CD14-positive monocyte (primary cell): ENCODE measurements at regions not wholly inside any gene's neighbourhood (a gene's known extent, or its start where the extent isn't known, plus 50 kb on each side); places are given as distances from the start of the nearest gene placed in this dataset.

Source experiments
- DNase-seq, 3 donors: peaks; one replicate each; pipeline ENCODE4 v3.0.0-alpha.2; 2011 to 2022
- H2AFZ ChIP-seq: 2 replicates; pipeline ENCODE4 v1.6.0; 2012; ENCODE audit warnings: mild to moderate bottlenecking, low read depth, low read length, inconsistent platforms; ENCODE audit not compliant: insufficient read depth, poor library complexity, severe bottlenecking
- H3K27ac ChIP-seq, 2 donors: 1 replicate in 1 of 2; 2 replicates in 1 of 2; pipeline ENCODE4 v1.5.1; 2012 to 2013; ENCODE audit warnings: low read length in 2 of 2, control low read depth in 1 of 2, inconsistent platforms in 1 of 2, low read depth in 1 of 2, mild to moderate bottlenecking in 1 of 2
- H3K27me3 ChIP-seq, 2 donors: one replicate each; pipeline versions ENCODE4 v1.6.0 to v1.6.1; 2011 to 2013; ENCODE audit warnings: low read length in 2 of 2; ENCODE audit not compliant: control insufficient read depth in 2 of 2, insufficient read depth in 2 of 2
- H3K36me3 ChIP-seq, 2 donors: replicated peaks in 1 of 2; 1 replicate in 1 of 2; 2 replicates in 1 of 2; pipeline versions ENCODE4 v1.5.1 to v1.6.1; 2012 to 2013; ENCODE audit warnings: low read length in 2 of 2, control low read depth in 1 of 2, inconsistent platforms in 1 of 2, mild to moderate bottlenecking in 1 of 2; ENCODE audit not compliant: insufficient read depth in 2 of 2, control insufficient read depth in 1 of 2
- H3K4me1 ChIP-seq, 2 donors: 1 replicate in 1 of 2; 2 replicates in 1 of 2; pipeline versions ENCODE4 v1.5.1 to v1.6.1; 2012 to 2013; ENCODE audit warnings: low read length in 2 of 2, control low read depth in 1 of 2, inconsistent platforms in 1 of 2, mild to moderate bottlenecking in 1 of 2, moderate library complexity in 1 of 2; ENCODE audit not compliant: insufficient read depth in 2 of 2, control insufficient read depth in 1 of 2
- H3K4me2 ChIP-seq: replicated peaks from 2 replicates; pipeline ENCODE3; 2012; ENCODE audit warnings: low read length, moderate library complexity, mild to moderate bottlenecking; ENCODE audit not compliant: poor library complexity, severe bottlenecking; ENCODE audit errors: extremely low read depth
- H3K4me3 ChIP-seq, 3 experiments: fragments of 200-600 bp in 1 of 3; sonication (generic) in 1 of 3; replicated peaks in 1 of 3; 1 replicate in 2 of 3; 2 replicates in 1 of 3; pipeline ENCODE4 v1.5.1; 2011 to 2013; ENCODE audit warnings: low read length in 3 of 3, mild to moderate bottlenecking in 3 of 3, control low read depth in 2 of 3, low read depth in 2 of 3, inconsistent platforms in 1 of 3, moderate library complexity in 1 of 3
- H3K79me2 ChIP-seq: 2 replicates; pipeline ENCODE4 v1.6.0; 2012; ENCODE audit warnings: mild to moderate bottlenecking, control low read depth, inconsistent platforms, low read length, moderate library complexity; ENCODE audit not compliant: insufficient read depth
- H3K9ac ChIP-seq: 2 replicates; pipeline ENCODE4 v1.6.0; 2017; ENCODE audit warnings: low read length, mild to moderate bottlenecking; ENCODE audit not compliant: insufficient read depth, poor library complexity, severe bottlenecking
- H3K9me3 ChIP-seq, 2 donors: replicated peaks in 1 of 2; 1 replicate in 1 of 2; 2 replicates in 1 of 2; pipeline versions ENCODE4 v1.5.1 to v1.6.1; 2012 to 2013; ENCODE audit warnings: low read length in 2 of 2, control low read depth in 1 of 2; ENCODE audit not compliant: control insufficient read depth in 1 of 2, insufficient read depth in 1 of 2
- H4K20me1 ChIP-seq: 2 replicates; pipeline ENCODE4 v1.6.0; 2012; ENCODE audit warnings: mild to moderate bottlenecking, low read length, control low read depth, moderate library complexity; ENCODE audit not compliant: insufficient read depth
- H3K27ac Mint-ChIP-seq, 7 donors: one replicate each; pipeline ENCODE4 v1.8.0; 2020; ENCODE audit warnings: mild to moderate bottlenecking in 7 of 7, mixed read lengths in 7 of 7, moderate library complexity in 6 of 7, inconsistent platforms in 2 of 7
- H3K27me3 Mint-ChIP-seq, 3 donors: one replicate each; pipeline ENCODE4 v1.8.0; 2021 to 2022; ENCODE audit warnings: low read depth in 3 of 3, mild to moderate bottlenecking in 3 of 3, mixed read lengths in 3 of 3, moderate library complexity in 3 of 3, inconsistent platforms in 1 of 3
- H3K36me3 Mint-ChIP-seq, 2 donors: one replicate each; pipeline ENCODE4 v1.8.0; 2020; ENCODE audit warnings: mixed read lengths in 2 of 2, inconsistent platforms in 1 of 2, mild to moderate bottlenecking in 1 of 2
- H3K4me1 Mint-ChIP-seq: one replicate; pipeline ENCODE4 v1.8.0; 2020; ENCODE audit warnings: mild to moderate bottlenecking, mixed read lengths
- H3K4me3 Mint-ChIP-seq, 2 donors: one replicate each; pipeline ENCODE4 v1.8.0; 2020; ENCODE audit warnings: mild to moderate bottlenecking in 2 of 2, mixed read lengths in 2 of 2, moderate library complexity in 1 of 2
- H3K9me3 Mint-ChIP-seq, 7 donors: one replicate each; pipeline ENCODE4 v1.8.0; 2020 to 2022; ENCODE audit warnings: mixed read lengths in 7 of 7, mild to moderate bottlenecking in 6 of 7, moderate library complexity in 6 of 7, inconsistent platforms in 2 of 7
- WGBS: methylation state at CpG from one replicate; pipeline ENCODE4 v1.1.5; 2013; ENCODE audit warnings: missing lambda C conversion rate; ENCODE audit not compliant: insufficient coverage; 5-methylcytosine and 5-hydroxymethylcytosine counted together
- intact Hi-C, 2 donors: fragments of 100-400 bp; cut with micrococcal nuclease; formaldehyde crosslinking; loops; one replicate each; pipeline versions ENCODE4 v1.15.0 to v1.15.1; 2023
- TF ChIP-seq, protein P1 (sequence below): fragments of 200-600 bp; IDR thresholded peaks from one replicate; pipeline ENCODE4 v1.8.0; 2022; ENCODE audit warnings: antibody characterized with exemption, mild to moderate bottlenecking

DNA sequence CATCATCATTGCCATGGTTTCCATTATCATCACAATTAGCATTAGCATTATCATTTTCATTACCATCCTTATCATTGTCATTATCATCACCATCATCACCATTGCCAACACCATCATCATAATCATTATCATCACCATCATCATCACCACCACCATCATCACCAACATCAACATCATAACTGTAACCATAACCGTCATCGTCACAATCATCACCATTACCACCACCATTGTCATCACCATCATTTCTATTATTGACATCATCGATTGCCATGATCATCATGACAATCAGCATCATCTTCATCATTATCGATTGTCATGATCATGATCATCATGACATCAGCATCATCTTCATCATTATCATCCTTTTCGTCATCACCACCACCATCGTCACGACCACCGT lies 88.9 kb upstream of the MSX1 start:
- H3K4me3 ChIP-seq: no peak overlapping the region
- H4K20me1 ChIP-seq: no peaks in the 10 kb centered on the region
- no peak overlapping the region for H3K4me2 ChIP-seq
- Mint-ChIP-seq H3K4me3 (no peak overlapping the region), H3K9me3 (peaks cover 3 to 13% (median 5%) of the 10 kb centered on the region in 7 donors), H3K27ac (no peak overlapping the region), H3K36me3 (no peaks in the 10 kb centered on the region), H3K4me1 (no peaks in the 10 kb centered on the region), H3K27me3 (peaks cover 0 to 1% (median 0%) of the 10 kb centered on the region in 3 donors)
- TF ChIP-seq, protein P1, sequence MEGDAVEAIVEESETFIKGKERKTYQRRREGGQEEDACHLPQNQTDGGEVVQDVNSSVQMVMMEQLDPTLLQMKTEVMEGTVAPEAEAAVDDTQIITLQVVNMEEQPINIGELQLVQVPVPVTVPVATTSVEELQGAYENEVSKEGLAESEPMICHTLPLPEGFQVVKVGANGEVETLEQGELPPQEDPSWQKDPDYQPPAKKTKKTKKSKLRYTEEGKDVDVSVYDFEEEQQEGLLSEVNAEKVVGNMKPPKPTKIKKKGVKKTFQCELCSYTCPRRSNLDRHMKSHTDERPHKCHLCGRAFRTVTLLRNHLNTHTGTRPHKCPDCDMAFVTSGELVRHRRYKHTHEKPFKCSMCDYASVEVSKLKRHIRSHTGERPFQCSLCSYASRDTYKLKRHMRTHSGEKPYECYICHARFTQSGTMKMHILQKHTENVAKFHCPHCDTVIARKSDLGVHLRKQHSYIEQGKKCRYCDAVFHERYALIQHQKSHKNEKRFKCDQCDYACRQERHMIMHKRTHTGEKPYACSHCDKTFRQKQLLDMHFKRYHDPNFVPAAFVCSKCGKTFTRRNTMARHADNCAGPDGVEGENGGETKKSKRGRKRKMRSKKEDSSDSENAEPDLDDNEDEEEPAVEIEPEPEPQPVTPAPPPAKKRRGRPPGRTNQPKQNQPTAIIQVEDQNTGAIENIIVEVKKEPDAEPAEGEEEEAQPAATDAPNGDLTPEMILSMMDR: no peak
- no peaks in the 10 kb centered on the region for H3K27me3 ChIP-seq
- no peaks in the 10 kb centered on the region for H3K79me2 ChIP-seq
- no peak overlapping the region for H2AFZ ChIP-seq
- DNase-seq: no peak
- H3K9me3 ChIP-seq: peaks cover 0 to 19% of the 10 kb centered on the region in 2 donors
- H3K36me3 ChIP-seq: no peaks in the 10 kb centered on the region
- no peak overlapping the region for H3K27ac ChIP-seq
- intact Hi-C loops: no loop called here
- no peaks in the 10 kb centered on the region for H3K4me1 ChIP-seq
- WGBS: 77% methylated on average over 3 of the region's 8 CpGs
- no peak overlapping the region for H3K9ac ChIP-seq

GRCh38 chr4:4766564-4766963 lies 92.9 kb upstream of the MSX1 start:
- H3K27me3 Mint-ChIP-seq: peaks cover 14 to 29% (median 20%) of the 10 kb centered on the region in 3 donors
- intact Hi-C loops: no loop called here
- Histone ChIP-seq H3K27me3 (peaks cover 0 to 6% of the 10 kb centered on the region in 2 donors), H3K27ac (no peak overlapping the region), H3K9me3 (peaks cover 0 to 19% of the 10 kb centered on the region in 2 donors), H4K20me1 (no peaks in the 10 kb centered on the region), H3K4me1 (no peaks in the 10 kb centered on the region), H3K4me3 (no peak overlapping the region), H3K36me3 (no peaks in the 10 kb centered on the region), H2AFZ (no peak overlapping the region), H3K4me2 (no peak overlapping the region), H3K9ac (no peak overlapping the region), H3K79me2 (no peaks in the 10 kb centered on the region)
- no peaks in the 10 kb centered on the region for H3K36me3 Mint-ChIP-seq
- peaks cover 8% of the 10 kb centered on the region for H3K4me1 Mint-ChIP-seq
- TF ChIP-seq, protein P1: no peak
- peaks cover 3 to 12% (median 8%) of the 10 kb centered on the region in 7 donors for H3K9me3 Mint-ChIP-seq
- H3K4me3 Mint-ChIP-seq: no peak overlapping the region
- 93% methylated on average over 3 of the region's 5 CpGs for WGBS
- no peak overlapping the region for H3K27ac Mint-ChIP-seq
- no peak for DNase-seq
